GM18502 (cell line): ENCODE measurements at regions not wholly inside any gene's neighbourhood (a gene's known extent, or its start where the extent isn't known, plus 50 kb on each side); places are given as distances from the start of the nearest gene placed in this dataset.
"Not testable (repeated sequence)": the region's sequence is repeated elsewhere in the genome, so short reads cannot be mapped to it uniquely, and the experiment has no call there.

ENCODE experiments used
- ATAC-seq: cut with Tn5 transposase; IDR thresholded peaks from one replicate; pipeline ENCODE4 v1.9.1; 2021; ENCODE audit warnings: mild to moderate bottlenecking; ENCODE audit not compliant: unreplicated experiment, poor library complexity

DNA sequence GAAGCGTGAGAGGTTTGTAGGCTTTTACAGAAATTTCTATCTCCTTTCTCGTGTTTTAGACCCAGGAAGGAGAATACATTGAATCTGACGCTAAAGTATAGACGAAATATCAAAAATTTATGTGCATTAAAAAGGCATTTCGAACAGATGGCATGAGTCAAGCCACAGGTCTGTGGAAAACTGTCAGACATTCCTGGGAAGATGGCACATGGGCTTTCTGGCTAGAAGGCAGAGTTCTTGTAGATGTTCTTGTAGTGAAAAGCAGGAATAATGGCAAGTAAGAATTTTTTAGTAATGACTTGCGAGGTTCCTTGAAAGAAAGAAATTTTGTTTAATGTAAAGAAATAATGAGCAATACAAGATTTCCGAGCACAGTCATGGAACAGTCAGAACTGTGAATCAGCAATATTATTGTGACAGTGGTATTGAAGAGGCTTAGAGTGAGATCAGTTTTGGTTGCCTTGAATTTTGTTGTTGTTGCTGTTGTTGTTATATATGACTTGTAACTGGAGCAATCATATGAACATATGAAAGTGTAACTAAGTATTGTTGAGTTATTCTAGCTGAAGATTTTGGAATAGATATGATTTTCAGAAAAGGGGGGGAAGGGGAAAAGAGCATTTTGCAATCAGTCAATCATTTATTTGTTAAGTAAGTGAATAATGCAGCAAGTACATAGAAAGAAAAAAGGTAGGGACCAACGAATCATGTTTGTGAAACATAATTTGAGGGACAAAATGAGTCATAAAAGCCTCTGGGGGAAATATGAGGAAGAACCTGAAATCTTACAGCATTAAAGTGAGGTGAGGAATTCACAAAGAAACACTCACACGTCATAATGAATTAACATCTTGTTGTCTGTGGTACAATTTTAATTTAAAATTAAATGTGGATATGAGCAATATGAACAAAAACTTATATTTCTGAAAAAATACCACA lies 339.0 kb upstream of the CTNND2 start:
- ATAC-seq, result no peak

DNA sequence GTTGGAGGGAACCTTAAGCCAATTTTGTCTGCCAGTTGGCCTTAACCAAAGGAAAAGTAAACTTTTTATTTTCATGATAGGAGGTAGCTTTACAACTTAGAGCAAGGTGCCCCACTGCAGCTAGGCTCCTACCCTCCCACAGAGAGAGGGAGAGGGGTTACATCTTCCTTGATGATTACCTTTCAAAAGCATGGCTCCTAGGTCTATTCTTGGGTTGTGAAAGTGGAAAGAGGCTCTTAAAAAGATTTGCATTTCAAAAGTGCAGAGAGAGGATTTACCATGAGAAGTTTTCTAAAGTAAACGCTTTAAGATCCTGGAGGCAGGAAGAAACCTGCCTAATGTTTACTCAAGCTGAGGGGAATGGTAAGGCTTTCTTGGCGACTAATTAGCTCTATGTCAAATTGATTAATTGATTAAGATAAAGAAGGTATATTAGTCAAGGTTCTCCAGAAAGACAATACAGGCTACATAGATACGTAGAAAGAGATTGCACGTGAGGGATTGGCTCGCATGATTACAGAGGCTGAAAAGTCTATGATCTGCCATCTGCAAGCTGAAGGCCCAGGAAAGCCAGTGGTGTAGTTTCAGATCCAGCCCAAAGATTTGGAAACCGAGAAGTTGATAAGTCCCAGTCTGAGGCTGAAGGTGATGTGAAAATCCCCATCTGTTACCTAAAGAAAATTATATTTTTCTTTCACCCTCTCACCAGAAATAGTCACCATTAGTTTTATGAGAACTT lies 333.8 kb upstream of the CTNND2 start:
- no peak for ATAC-seq

DNA sequence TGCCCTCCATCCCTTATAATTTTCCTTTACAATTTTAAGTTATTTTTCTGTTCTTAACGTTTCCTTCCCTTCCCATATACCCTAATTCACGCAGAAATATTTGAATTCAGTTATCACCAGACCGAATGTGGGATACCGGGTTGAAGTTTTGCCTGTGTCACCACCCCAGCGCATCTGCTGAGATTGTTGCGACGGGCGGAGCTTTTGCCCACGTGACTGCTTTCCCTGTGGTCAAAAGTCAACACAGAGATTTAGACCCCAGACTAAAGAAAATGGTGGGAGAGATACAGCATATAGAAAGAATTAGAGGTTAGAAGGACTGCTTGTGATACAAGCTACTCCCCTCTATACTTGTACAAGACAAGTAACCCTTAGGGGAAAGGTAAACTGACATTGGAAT lies 326.4 kb upstream of the CTNND2 start:
- no peak for ATAC-seq

DNA sequence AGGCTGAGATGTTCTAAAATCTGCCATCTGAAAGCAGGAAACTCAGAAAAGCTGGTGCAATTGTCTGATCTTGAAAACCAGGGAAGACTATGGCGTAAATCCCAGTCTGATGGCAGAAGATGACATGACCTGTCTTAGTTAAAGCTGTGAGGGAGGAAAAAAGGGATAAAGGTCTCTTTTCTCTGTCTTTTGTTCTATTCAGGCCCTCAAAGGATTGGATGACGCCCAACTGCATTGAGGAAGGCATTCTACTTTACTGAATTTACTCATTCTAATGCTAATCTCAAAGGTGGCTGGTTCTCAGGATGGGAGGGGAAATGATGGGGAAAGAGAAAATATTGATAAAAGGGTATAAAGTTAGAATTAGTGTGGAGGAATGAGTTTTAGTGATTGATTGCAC lies 312.8 kb upstream of the CTNND2 start:
- no peak for ATAC-seq

DNA sequence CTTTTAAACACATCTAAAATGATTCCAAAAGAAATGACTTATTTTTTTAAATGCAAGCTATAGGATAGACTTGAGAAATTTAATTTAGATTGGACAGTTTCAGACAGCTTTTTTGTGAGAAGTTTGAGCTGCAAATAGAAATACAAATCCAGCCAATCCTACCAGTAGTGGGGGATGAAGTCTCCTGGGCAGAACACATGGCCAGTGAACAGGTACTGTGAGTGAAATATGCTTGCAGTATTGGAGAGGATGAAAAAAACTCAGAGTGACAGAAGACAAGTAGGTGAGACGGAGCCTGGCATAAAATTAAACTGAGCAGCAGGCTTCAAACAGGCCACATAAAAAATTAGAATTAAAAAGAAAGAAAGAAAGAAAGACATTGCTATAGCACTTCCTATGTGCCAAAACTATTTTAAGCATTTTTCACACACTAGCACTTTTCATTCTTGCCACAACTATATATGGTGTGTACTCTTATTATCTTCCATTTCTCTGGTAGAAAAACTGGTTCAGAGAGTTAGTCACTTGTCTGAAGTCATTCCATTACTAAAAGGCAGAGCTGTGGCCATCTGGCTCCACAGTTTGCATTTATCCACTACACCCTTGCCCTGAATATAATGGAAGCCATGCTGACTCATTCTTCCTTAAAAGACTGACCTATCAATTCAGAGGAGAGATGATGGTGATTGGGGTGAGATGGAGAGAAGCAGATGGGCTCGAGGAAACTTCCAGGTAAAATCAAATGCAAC lies 310.2 kb upstream of the CTNND2 start:
- no peak for ATAC-seq

- ATAC-seq, result no peak
Observed at GRCh38 chr5:12208366-12209100, 304.3 kb upstream of the CTNND2 start.

DNA sequence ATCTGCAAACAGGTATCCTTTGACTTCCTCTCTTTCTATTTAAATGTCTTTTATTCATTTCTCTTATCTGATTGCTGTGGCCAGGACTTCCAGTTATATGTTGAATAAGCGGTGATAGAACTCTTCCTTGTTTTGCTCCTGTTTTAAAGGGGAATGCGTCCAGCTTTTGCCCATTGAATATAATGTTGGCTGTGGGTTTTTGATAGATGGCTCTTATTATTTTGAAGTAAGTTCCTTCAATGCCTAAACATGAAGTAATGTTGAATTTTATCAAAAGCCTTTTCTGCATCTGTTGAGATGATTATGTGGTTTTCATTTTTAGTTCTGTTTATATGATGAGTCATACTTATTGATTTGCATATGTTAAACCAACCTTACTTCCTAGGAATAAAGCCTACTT lies 300.5 kb upstream of the CTNND2 start:
- ATAC-seq, result no peak

DNA sequence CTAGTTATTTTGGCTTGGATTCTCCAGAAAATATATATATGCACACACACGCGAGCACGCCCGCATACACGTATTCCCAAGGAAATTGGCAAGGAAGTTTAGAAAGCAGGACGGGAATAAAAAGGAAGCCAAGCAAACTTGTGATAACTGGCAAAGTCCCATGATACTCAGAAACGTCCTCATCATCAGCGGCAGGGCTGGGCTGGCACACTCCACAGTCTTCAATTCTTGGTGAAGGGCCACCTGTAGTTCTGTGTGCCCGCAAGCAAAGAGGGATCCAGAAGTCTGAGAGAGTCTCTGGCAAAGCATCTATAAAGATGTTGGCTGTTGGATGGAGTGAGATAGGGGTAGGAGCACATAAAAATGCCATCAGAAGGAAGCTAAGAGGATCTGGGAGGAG lies 289.3 kb upstream of the CTNND2 start:
- ATAC-seq, result no peak

GRCh38 chr5:12183003-12183402 lies 278.8 kb upstream of the CTNND2 start:
- ATAC-seq, result no peak

DNA sequence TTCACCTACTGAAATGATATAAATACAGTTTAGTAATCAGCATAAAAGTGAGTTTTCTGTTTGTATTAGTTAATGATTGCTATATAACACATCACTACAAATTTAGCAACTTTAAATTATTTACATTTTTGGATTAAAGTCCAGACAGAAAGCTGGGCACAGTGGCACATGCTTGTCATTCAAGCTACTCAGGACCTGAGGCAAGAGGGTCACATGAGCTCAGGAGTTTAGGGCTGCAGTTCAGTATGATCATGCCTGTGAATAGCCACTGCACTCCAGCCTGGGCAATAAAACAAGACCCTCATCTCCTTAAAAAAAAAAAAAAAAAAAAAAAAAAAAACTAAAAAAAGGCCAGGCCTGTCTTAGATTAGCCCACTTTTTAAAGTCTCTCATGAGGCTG lies 273.6 kb upstream of the CTNND2 start:
- no peak for ATAC-seq

- ATAC-seq, result no peak
Observed at GRCh38 chr5:12177225-12177624, 273.0 kb upstream of the CTNND2 start.

DNA sequence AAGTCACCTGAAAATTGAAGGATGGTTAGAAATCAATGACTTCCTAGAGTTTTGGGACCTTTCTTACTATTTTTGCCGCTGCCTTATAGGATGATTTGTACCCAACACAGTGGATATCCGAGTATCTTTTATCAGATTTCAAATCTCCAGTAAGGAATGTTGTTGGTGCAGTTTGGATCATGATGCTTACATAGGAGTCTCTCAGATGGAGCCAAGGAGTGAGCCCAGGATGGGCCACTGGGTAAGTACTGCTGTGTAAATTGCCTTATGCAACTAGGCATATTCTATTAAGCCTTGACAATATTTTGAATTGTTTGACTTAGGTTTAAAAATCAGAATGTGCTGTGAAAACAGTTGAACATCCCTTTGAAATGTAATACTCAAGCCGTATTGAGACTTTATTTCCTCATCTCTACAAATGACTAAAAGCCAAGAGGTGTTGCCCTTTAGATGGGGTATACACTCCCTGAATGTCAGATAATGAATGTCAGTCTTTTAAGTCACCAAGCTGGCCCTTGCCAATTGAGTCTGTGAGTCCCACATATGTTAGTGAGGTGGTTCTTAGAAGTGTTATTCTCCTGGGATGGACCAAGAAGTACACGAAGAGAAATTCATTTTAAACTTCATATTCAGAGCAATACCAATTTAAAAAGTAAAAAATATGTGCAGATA lies 271.8 kb upstream of the CTNND2 start:
- no peak for ATAC-seq

DNA sequence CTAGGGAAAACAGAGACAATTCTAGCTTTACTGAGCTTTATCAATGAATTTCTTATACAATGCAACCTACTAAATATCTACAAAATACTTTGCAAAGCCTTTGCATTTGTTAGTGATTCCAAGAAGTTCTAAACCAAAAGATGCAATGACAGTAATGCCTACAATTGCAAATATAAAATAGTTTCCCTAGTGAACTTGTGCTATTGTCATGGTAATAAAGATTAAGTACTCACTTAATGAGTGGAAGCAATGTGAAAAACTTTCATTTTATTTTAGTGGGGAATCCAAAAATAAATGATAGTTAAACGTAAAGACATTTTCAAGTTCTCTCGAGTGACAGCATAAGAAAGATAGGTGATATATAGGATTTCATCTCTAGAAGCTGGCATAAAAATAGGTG lies 270.5 kb upstream of the CTNND2 start:
- ATAC-seq, result no peak

DNA sequence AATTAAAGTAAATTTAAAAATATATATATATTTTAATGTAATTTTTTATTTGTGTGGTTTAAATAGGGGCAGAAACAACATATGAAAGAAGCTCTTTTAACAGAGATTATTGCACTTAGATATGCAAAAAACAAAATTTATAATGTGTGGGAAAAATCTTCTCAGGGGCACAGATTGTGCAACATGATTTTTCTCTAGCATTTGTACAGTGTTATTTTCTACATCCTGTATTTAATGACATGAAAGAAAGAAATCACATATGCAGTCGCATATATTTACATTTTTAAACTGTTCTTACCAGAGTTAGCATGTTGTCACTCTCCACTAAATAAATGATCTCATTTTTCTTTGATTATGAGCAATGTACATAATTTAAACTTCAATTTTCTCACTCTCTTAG lies 265.3 kb upstream of the CTNND2 start:
- no peak for ATAC-seq

DNA sequence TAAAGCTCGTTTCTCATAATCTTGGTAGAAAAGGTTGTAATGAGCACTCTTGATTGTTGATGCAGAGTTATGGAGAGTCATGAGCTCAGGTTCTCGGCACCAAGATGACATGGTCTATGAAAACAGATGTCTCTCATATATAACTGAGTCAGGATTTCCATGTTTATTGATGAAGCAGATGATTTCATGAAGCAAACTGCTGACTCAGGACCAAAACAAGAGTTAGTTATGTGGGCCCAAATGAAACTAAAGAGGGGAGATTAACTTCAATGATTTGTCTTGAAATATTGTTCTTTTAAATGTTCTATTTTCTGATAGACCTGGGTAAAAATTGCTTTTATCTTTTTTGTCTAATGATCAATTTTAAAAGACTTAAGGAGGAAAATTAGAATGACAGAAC lies 258.6 kb upstream of the CTNND2 start:
- no peak for ATAC-seq

- ATAC-seq, result no peak
Observed at GRCh38 chr5:12147513-12147912, 243.3 kb upstream of the CTNND2 start.

GRCh38 chr5:12141496-12141895 lies 237.2 kb upstream of the CTNND2 start:
- no peak for ATAC-seq

- ATAC-seq, result no peak
Observed at GRCh38 chr5:12133520-12133919, 229.3 kb upstream of the CTNND2 start.

GRCh38 chr5:12131020-12131419 lies 226.8 kb upstream of the CTNND2 start:
- ATAC-seq, result not testable (repeated sequence)

DNA sequence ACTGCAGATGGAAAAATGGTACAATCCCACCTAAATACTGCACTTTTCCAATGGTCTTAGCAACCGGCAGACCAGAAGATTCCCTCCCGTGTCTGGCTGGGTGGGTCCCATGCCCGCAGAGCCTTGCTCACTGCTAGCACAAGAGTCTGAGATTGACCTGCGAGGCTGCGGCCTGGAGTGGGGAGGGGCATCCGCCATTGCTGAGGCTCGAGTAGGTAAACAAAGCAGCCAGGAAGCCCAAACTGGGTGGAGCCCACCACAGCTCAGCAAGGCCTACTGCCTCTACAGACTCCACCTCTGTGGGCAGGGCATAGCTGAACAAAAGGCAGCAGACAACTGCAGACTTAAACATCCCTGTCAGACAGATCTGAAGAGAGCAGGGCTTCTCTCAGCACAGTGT lies 221.6 kb upstream of the CTNND2 start:
- no peak for ATAC-seq
